ENCODE measurements at regions not wholly inside any gene's neighbourhood (a gene's known extent, or its start where the extent isn't known, plus 50 kb on each side); places are given as distances from the start of the nearest gene placed in this dataset.

DNA sequence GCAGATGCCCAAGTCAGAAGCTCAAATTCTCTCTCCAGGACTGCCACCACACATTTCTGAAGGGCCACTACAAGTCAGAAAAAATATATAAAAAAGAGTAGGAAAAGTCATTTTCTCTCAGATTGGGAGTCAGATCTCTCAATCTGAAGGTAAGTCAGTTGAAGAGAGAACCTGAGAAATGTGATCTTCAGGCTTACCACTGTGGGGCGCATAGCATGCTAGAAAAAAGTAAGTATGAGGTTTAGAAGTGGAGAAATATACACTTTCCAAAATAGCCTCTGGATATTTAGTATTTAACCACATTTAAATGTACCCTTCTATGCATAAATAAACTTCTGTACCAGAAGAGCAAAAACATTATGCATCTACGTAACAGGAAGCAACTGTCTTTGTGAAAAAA is 800.7 kb upstream of the CTNND2 start:
- TF ChIP-seq, protein P1, sequence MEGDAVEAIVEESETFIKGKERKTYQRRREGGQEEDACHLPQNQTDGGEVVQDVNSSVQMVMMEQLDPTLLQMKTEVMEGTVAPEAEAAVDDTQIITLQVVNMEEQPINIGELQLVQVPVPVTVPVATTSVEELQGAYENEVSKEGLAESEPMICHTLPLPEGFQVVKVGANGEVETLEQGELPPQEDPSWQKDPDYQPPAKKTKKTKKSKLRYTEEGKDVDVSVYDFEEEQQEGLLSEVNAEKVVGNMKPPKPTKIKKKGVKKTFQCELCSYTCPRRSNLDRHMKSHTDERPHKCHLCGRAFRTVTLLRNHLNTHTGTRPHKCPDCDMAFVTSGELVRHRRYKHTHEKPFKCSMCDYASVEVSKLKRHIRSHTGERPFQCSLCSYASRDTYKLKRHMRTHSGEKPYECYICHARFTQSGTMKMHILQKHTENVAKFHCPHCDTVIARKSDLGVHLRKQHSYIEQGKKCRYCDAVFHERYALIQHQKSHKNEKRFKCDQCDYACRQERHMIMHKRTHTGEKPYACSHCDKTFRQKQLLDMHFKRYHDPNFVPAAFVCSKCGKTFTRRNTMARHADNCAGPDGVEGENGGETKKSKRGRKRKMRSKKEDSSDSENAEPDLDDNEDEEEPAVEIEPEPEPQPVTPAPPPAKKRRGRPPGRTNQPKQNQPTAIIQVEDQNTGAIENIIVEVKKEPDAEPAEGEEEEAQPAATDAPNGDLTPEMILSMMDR (conservative IDR thresholded peaks at IDR 0.05; ENCODE audit: low read length), result 0 out of 2 replicates have a peak, but pooled peaks have one; percentile 22
- no peak for TF ChIP-seq EZH2phosphoT487 (IDR thresholded peaks at IDR 0.05; ENCODE audit: borderline replicate concordance, low read depth, low read length)
